ENCODE measurements at regions not wholly inside any gene's neighbourhood (a gene's known extent, or its start where the extent isn't known, plus 50 kb on each side); places are given as distances from the start of the nearest gene placed in this dataset.
A peak's percentile ranks its signal among the peaks of the same experiment; 100 is the strongest.

- TF ChIP-seq, protein P1, sequence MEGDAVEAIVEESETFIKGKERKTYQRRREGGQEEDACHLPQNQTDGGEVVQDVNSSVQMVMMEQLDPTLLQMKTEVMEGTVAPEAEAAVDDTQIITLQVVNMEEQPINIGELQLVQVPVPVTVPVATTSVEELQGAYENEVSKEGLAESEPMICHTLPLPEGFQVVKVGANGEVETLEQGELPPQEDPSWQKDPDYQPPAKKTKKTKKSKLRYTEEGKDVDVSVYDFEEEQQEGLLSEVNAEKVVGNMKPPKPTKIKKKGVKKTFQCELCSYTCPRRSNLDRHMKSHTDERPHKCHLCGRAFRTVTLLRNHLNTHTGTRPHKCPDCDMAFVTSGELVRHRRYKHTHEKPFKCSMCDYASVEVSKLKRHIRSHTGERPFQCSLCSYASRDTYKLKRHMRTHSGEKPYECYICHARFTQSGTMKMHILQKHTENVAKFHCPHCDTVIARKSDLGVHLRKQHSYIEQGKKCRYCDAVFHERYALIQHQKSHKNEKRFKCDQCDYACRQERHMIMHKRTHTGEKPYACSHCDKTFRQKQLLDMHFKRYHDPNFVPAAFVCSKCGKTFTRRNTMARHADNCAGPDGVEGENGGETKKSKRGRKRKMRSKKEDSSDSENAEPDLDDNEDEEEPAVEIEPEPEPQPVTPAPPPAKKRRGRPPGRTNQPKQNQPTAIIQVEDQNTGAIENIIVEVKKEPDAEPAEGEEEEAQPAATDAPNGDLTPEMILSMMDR (IDR thresholded peaks at IDR 0.05; ENCODE audit: low read depth, low read length, missing control alignments), result no peak
- in situ Hi-C loops (cut with HindIII; ENCODE audit: low sequenced_read_pairs), result no loop called here
- DNase-seq (ENCODE audit: low read depth), result no peak
- H3K4me3 ChIP-seq (ENCODE audit: low read depth, low read length), result no peak overlapping the region
Measured at GRCh38 chr3:106206146-106206545, 337.3 kb upstream of the CBLB start.

DNA sequence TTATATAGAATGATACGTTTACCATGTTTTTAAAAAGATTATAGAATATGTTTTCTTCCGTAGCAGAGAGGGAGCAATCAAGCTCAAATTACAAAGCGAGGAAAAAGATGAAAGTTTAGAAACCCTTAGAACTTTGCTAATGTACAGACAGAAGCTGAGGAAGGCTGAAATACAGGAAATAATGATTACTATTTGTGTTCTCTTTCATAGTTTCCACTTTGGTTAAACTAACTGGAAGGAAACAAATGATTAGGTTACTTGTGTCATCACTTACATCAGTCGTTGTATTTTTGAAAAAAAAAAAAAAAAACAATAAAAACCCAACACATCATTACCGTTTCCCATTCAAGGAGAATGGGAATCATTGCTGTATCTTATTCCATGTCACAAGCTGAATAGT, 337.8 kb upstream of the CBLB start:
- DNase-seq (ENCODE audit: low read depth), result no peak
- TF ChIP-seq, protein P1 (IDR thresholded peaks at IDR 0.05; ENCODE audit: low read depth, low read length, missing control alignments), result no peak
- no peak overlapping the region for H3K4me3 ChIP-seq (ENCODE audit: low read depth, low read length)
- in situ Hi-C loops (cut with HindIII; ENCODE audit: low sequenced_read_pairs), result no loop called here

DNA sequence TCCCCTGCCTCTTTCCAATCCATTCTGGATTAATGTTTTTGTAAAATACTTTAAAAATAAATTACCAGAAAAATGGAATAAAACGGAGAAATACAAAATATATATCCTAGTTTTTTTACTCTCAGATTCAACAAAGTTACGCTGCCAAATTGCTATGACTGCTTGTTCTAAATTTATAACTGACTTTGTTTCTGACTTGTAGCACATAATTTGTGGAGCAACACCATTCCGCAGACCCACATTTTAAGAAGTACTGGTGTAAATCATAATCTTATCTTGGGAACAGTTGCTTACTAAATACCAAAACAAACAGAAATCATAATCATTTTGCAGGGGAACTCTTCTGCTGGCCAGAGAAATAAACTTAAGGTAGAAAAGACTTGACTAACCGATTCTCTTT, 339.4 kb upstream of the CBLB start:
- H3K4me3 ChIP-seq (ENCODE audit: low read depth, low read length), result no peak overlapping the region
- DNase-seq (ENCODE audit: low read depth), result no peak
- in situ Hi-C loops (cut with HindIII; ENCODE audit: low sequenced_read_pairs), result no loop called here
- TF ChIP-seq, protein P1 (IDR thresholded peaks at IDR 0.05; ENCODE audit: low read depth, low read length, missing control alignments), result no peak

DNA sequence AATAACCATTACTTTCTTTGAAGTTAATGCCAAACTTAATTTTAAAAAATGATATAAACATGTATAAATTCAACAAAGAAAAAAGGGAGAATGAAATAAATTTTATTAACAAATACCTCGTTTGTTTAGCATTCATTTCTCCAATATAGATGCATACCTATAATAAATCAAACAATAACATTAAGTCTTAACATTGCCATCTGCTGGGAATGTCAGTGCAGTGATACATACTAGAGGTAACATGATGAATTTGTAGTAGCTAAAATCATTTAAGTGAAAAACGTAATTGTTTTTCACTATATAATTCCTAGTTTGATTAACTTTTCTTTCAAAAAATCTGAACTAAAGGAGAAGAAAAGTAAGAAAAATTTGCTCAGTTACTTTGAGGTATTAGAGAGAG, 340.2 kb upstream of the CBLB start:
- in situ Hi-C loops (cut with HindIII; ENCODE audit: low sequenced_read_pairs), result no loop called here
- TF ChIP-seq, protein P1 (IDR thresholded peaks at IDR 0.05; ENCODE audit: low read depth, low read length, missing control alignments), result no peak
- no peak overlapping the region for H3K4me3 ChIP-seq (ENCODE audit: low read depth, low read length)
- peak; percentile 19 for DNase-seq (ENCODE audit: low read depth)

GRCh38 chr3:106209482-106209881, 340.7 kb upstream of the CBLB start:
- no peak for DNase-seq (ENCODE audit: low read depth)
- no peak overlapping the region for H3K4me3 ChIP-seq (ENCODE audit: low read depth, low read length)
- TF ChIP-seq, protein P1 (IDR thresholded peaks at IDR 0.05; ENCODE audit: low read depth, low read length, missing control alignments), result no peak
- in situ Hi-C loops (cut with HindIII; ENCODE audit: low sequenced_read_pairs), result no loop called here

DNA sequence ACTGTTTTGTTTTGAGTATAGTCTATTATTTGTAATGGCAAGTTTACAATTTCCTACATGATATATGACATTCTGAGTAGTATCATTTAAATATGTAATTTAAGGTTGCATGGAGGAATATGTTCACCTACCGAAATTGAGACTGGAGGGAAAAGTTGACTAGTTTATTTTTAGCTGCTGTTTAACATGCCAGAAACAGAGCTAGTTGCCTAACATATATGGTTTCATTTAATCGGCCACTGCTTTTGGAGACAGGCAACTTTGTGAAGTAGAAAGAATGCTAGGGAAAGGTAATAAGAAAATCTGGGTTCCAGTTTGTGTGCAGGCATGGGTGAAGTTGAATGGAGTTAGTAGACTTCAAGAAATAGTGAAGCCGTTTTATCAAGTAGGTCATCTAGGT, 342.1 kb upstream of the CBLB start:
- TF ChIP-seq, protein P1 (IDR thresholded peaks at IDR 0.05; ENCODE audit: low read depth, low read length, missing control alignments), result no peak
- DNase-seq (ENCODE audit: low read depth), result no peak
- in situ Hi-C loops (cut with HindIII; ENCODE audit: low sequenced_read_pairs), result no loop called here
- no peak overlapping the region for H3K4me3 ChIP-seq (ENCODE audit: low read depth, low read length)

Data from astrocyte of the cerebellum (primary cell).